ENCODE measurements at regions not wholly inside any gene's neighbourhood (a gene's known extent, or its start where the extent isn't known, plus 50 kb on each side); places are given as distances from the start of the nearest gene placed in this dataset.

- Histone ChIP-seq H3K4me3 (ENCODE audit: low read depth in 1 of 2, low read length in 2 of 2) (no peak overlapping the region), H3K36me3 (ENCODE audit: insufficient read depth, low read length) (no peaks in the 10 kb centered on the region), H3K4me1 (ENCODE audit: insufficient read depth, low read length) (peaks cover 18% of the 10 kb centered on the region), H3K9ac (ENCODE audit: low read length) (no peak overlapping the region), H3K9me3 (ENCODE audit: low read length) (no peaks in the 10 kb centered on the region), H3K27ac (ENCODE audit: low read depth, low read length) (no peak overlapping the region), H3K27me3 (ENCODE audit: control insufficient read depth in 1 of 2, insufficient read depth in 2 of 2, low read length in 2 of 2) (no peaks in the 10 kb centered on the region)
Observed at GRCh38 chr2:236632295-236633218, 62.9 kb downstream of the ACKR3 start.

GRCh38 chr2:236633219-236633570 is 63.6 kb downstream of the ACKR3 start:
- H3K36me3 ChIP-seq (ENCODE audit: insufficient read depth, low read length): no peaks in the 10 kb centered on the region
- H3K27me3 ChIP-seq (ENCODE audit: control insufficient read depth in 1 of 2, insufficient read depth in 2 of 2, low read length in 2 of 2): no peaks in the 10 kb centered on the region
- H3K9me3 ChIP-seq (ENCODE audit: low read length): no peaks in the 10 kb centered on the region
- no peak overlapping the region for H3K27ac ChIP-seq (ENCODE audit: low read depth, low read length)
- H3K4me1 ChIP-seq (ENCODE audit: insufficient read depth, low read length): peaks cover 18% of the 10 kb centered on the region
- no peak overlapping the region for H3K9ac ChIP-seq (ENCODE audit: low read length)
- H3K4me3 ChIP-seq (ENCODE audit: low read depth in 1 of 2, low read length in 2 of 2): no peak overlapping the region

- no peak overlapping the region for H3K27ac ChIP-seq (ENCODE audit: low read depth, low read length)
- H3K4me1 ChIP-seq (ENCODE audit: insufficient read depth, low read length): peaks cover 18% of the 10 kb centered on the region
- H3K4me3 ChIP-seq (ENCODE audit: low read depth in 1 of 2, low read length in 2 of 2): no peak overlapping the region
- no peaks in the 10 kb centered on the region for H3K9me3 ChIP-seq (ENCODE audit: low read length)
- H3K27me3 ChIP-seq (ENCODE audit: control insufficient read depth in 1 of 2, insufficient read depth in 2 of 2, low read length in 2 of 2): no peaks in the 10 kb centered on the region
- no peak overlapping the region for H3K9ac ChIP-seq (ENCODE audit: low read length)
- no peaks in the 10 kb centered on the region for H3K36me3 ChIP-seq (ENCODE audit: insufficient read depth, low read length)
Observed at GRCh38 chr2:236633775-236634560, 64.3 kb downstream of the ACKR3 start.

- no peaks in the 10 kb centered on the region for H3K27me3 ChIP-seq (ENCODE audit: control insufficient read depth in 1 of 2, insufficient read depth in 2 of 2, low read length in 2 of 2)
- H3K27ac ChIP-seq (ENCODE audit: low read depth, low read length): no peak overlapping the region
- H3K4me1 ChIP-seq (ENCODE audit: insufficient read depth, low read length): peaks cover 13% of the 10 kb centered on the region
- H3K4me3 ChIP-seq (ENCODE audit: low read depth in 1 of 2, low read length in 2 of 2): no peak overlapping the region
- H3K36me3 ChIP-seq (ENCODE audit: insufficient read depth, low read length): no peaks in the 10 kb centered on the region
- H3K9ac ChIP-seq (ENCODE audit: low read length): no peak overlapping the region
- no peaks in the 10 kb centered on the region for H3K9me3 ChIP-seq (ENCODE audit: low read length)
Observed at GRCh38 chr2:236636261-236636660, 66.6 kb downstream of the ACKR3 start.

GRCh38 chr2:236636714-236637470 is 67.3 kb downstream of the ACKR3 start:
- Histone ChIP-seq H3K27ac (ENCODE audit: low read depth, low read length) (no peak overlapping the region), H3K9me3 (ENCODE audit: low read length) (no peaks in the 10 kb centered on the region), H3K9ac (ENCODE audit: low read length) (no peak overlapping the region), H3K36me3 (ENCODE audit: insufficient read depth, low read length) (no peaks in the 10 kb centered on the region), H3K4me3 (ENCODE audit: low read depth in 1 of 2, low read length in 2 of 2) (no peak overlapping the region), H3K27me3 (ENCODE audit: control insufficient read depth in 1 of 2, insufficient read depth in 2 of 2, low read length in 2 of 2) (no peaks in the 10 kb centered on the region), H3K4me1 (ENCODE audit: insufficient read depth, low read length) (peaks cover 10% of the 10 kb centered on the region)

- H3K4me3 ChIP-seq (ENCODE audit: low read depth in 1 of 2, low read length in 2 of 2): no peak overlapping the region
- peaks cover 18% of the 10 kb centered on the region for H3K4me1 ChIP-seq (ENCODE audit: insufficient read depth, low read length)
- H3K9me3 ChIP-seq (ENCODE audit: low read length): no peaks in the 10 kb centered on the region
- H3K36me3 ChIP-seq (ENCODE audit: insufficient read depth, low read length): no peaks in the 10 kb centered on the region
- H3K27ac ChIP-seq (ENCODE audit: low read depth, low read length): no peak overlapping the region
- no peak overlapping the region for H3K9ac ChIP-seq (ENCODE audit: low read length)
- H3K27me3 ChIP-seq (ENCODE audit: control insufficient read depth in 1 of 2, insufficient read depth in 2 of 2, low read length in 2 of 2): no peaks in the 10 kb centered on the region
Observed at GRCh38 chr2:236637686-236638569, 68.3 kb downstream of the ACKR3 start.

GRCh38 chr2:236638707-236639106 is 69.1 kb downstream of the ACKR3 start:
- Histone ChIP-seq H3K27ac (ENCODE audit: low read depth, low read length) (no peak overlapping the region), H3K9ac (ENCODE audit: low read length) (no peak overlapping the region), H3K9me3 (ENCODE audit: low read length) (no peaks in the 10 kb centered on the region), H3K36me3 (ENCODE audit: insufficient read depth, low read length) (no peaks in the 10 kb centered on the region), H3K27me3 (ENCODE audit: control insufficient read depth in 1 of 2, insufficient read depth in 2 of 2, low read length in 2 of 2) (no peaks in the 10 kb centered on the region), H3K4me1 (ENCODE audit: insufficient read depth, low read length) (peaks cover 25% of the 10 kb centered on the region), H3K4me3 (ENCODE audit: low read depth in 1 of 2, low read length in 2 of 2) (no peak overlapping the region)

GRCh38 chr2:236639461-236640235 is 70.0 kb downstream of the ACKR3 start:
- H3K27ac ChIP-seq (ENCODE audit: low read depth, low read length): no peak overlapping the region
- no peaks in the 10 kb centered on the region for H3K27me3 ChIP-seq (ENCODE audit: control insufficient read depth in 1 of 2, insufficient read depth in 2 of 2, low read length in 2 of 2)
- peaks cover 25% of the 10 kb centered on the region for H3K4me1 ChIP-seq (ENCODE audit: insufficient read depth, low read length)
- H3K9ac ChIP-seq (ENCODE audit: low read length): no peak overlapping the region
- no peak overlapping the region for H3K4me3 ChIP-seq (ENCODE audit: low read depth in 1 of 2, low read length in 2 of 2)
- H3K9me3 ChIP-seq (ENCODE audit: low read length): no peaks in the 10 kb centered on the region
- H3K36me3 ChIP-seq (ENCODE audit: insufficient read depth, low read length): no peaks in the 10 kb centered on the region

GRCh38 chr2:236641051-236641726 is 71.6 kb downstream of the ACKR3 start:
- peak overlapping the region; percentile 67 for H3K27ac ChIP-seq (ENCODE audit: low read depth, low read length)
- H3K27me3 ChIP-seq (ENCODE audit: control insufficient read depth in 1 of 2, insufficient read depth in 2 of 2, low read length in 2 of 2): no peaks in the 10 kb centered on the region
- H3K4me3 ChIP-seq (ENCODE audit: low read depth in 1 of 2, low read length in 2 of 2): no peak overlapping the region
- H3K4me1 ChIP-seq (ENCODE audit: insufficient read depth, low read length): peaks cover 25% of the 10 kb centered on the region
- H3K9ac ChIP-seq (ENCODE audit: low read length): no peak overlapping the region
- no peaks in the 10 kb centered on the region for H3K9me3 ChIP-seq (ENCODE audit: low read length)
- H3K36me3 ChIP-seq (ENCODE audit: insufficient read depth, low read length): no peaks in the 10 kb centered on the region

- Histone ChIP-seq H3K4me3 (ENCODE audit: low read depth in 1 of 2, low read length in 2 of 2) (no peak overlapping the region), H3K9me3 (ENCODE audit: low read length) (no peaks in the 10 kb centered on the region), H3K27ac (ENCODE audit: low read depth, low read length) (peak overlapping the region; percentile 67), H3K4me1 (ENCODE audit: insufficient read depth, low read length) (peaks cover 19% of the 10 kb centered on the region), H3K9ac (ENCODE audit: low read length) (no peak overlapping the region), H3K27me3 (ENCODE audit: control insufficient read depth in 1 of 2, insufficient read depth in 2 of 2, low read length in 2 of 2) (no peaks in the 10 kb centered on the region), H3K36me3 (ENCODE audit: insufficient read depth, low read length) (no peaks in the 10 kb centered on the region)
Observed at GRCh38 chr2:236642125-236642524, 72.5 kb downstream of the ACKR3 start.

All from muscle layer of colon (tissue), 2 donors.